ENCODE measurements at regions not wholly inside any gene's neighbourhood (a gene's known extent, or its start where the extent isn't known, plus 50 kb on each side); places are given as distances from the start of the nearest gene placed in this dataset.

DNA sequence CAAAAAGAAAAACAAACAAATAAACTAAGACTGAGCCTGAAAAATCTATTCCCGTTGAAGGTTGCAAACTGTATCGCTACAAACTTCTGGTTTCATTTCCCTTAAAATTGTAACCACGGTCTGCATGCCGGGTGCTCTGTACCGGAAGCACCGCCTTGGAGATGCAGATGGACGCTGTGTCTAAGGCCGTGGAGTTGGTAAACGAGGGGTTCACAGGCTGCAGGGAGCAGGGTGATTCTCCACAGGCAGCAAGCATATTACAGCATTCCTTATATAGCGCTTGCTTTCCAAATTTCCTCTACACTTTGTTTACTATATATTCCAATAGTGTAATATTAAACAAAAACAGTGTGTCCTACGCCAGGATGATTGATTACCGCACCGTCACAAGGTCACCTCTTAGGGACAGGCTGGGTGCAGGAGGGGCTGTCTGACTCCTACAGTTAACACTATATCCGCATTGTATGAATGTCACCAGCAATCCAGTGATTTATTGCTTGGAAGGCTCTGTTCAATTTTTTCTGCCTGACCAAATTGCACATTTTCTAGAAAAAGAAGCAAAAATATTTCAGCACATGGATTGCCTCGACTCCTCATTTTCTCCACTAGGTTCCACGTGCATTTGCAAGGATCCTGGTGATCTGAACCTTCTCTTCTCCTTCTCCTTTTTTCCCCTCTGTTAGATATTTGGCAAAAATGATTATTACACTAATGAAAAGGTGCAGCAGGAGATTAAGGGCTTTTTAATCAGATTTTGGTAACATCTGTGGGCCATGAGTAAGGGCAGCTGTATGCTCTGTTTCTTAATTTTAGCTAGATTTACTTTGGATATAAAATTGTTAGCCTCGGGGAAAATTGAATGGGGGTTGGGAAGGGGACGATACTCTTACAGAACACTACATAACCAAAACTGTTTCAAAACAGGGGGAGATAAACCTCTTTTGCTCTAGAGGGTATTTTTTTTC, 325.8 kb upstream of the MGMT start:
- DNase-seq (ENCODE audit: low read depth in 2 of 2): no peak

GRCh38 chr10:129151281-129151680, 315.8 kb upstream of the MGMT start:
- DNase-seq (ENCODE audit: low read depth in 2 of 2): no peak

- DNase-seq (ENCODE audit: low read depth in 2 of 2): no peak
These were observed 310.6 kb upstream of the MGMT start for GRCh38 chr10:129156406-129156805.

- DNase-seq (ENCODE audit: low read depth in 2 of 2): no peak
These were observed 309.9 kb upstream of the MGMT start for GRCh38 chr10:129157185-129157584.

DNA sequence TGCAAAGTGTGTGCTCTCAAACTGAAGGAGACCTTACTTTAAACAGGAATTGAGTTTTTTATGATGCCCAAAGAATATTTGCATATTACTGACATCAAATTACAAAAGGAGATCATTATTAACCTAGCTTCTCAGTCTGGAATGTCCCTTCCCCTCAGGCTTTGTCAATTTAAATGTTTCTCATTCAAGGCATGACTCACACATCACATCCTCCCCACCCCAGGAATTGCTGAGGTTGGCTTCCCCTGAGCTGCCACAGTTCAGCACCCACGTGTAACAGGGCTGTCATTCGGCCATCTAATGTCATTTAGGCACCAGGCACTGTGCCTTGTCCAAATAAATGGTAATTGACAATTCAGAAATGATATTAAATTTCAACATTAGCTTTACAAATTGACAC, 305.9 kb upstream of the MGMT start:
- DNase-seq (ENCODE audit: low read depth in 2 of 2): no peak

GRCh38 chr10:129163531-129163930, 303.5 kb upstream of the MGMT start:
- no peak for DNase-seq (ENCODE audit: low read depth in 2 of 2)

GRCh38 chr10:129165076-129165720, 301.8 kb upstream of the MGMT start:
- no peak for DNase-seq (ENCODE audit: low read depth in 2 of 2)

DNA sequence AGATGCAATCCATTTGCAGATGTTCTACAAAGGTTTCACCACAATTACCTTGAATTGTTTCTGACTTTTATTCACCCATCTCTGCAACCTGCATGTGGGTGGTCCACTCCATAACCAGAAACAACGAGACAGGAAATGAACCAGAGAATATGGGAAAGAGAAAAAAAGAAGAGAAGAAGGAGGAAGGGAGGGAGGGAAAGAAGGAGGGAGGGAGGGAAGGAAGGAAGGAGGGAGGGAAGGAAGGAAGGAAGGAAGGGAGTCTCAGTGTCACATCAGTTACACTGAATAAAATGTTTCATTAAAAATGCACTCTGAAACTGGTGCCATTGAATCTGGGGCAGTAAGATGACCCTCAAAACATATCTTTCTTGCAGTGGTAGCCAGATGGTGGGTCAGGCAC, 301.3 kb upstream of the MGMT start:
- no peak for DNase-seq (ENCODE audit: low read depth in 2 of 2)

- DNase-seq (ENCODE audit: low read depth in 2 of 2): no peak
These were observed 298.4 kb upstream of the MGMT start for GRCh38 chr10:129168660-129169059.

GRCh38 chr10:129169115-129169514, 297.9 kb upstream of the MGMT start:
- DNase-seq (ENCODE audit: low read depth in 2 of 2): no peak

- no peak for DNase-seq (ENCODE audit: low read depth in 2 of 2)
These were observed 296.2 kb upstream of the MGMT start for GRCh38 chr10:129170812-129171211.

DNA sequence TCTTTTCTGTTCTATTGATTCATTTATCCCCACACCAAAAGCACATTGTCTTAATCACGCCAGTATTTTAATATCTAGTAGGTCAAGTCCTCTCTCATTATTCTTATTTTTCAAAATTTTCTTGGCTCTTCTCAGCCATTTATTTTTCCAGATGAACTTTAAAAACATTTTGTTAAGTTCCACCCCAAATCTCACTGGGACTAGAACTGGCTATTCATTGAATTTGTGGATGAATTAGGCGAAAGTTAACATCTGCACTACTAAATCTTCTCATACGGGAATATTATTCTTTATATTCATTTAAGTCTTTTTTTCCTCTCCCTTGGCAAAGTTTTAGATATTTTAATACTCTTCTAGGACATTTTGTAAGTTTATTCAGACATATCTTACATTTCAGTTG, 295.2 kb upstream of the MGMT start:
- DNase-seq (ENCODE audit: low read depth in 2 of 2): no peak

- no peak for DNase-seq (ENCODE audit: low read depth in 2 of 2)
These were observed 292.6 kb upstream of the MGMT start for GRCh38 chr10:129174232-129175014.

GRCh38 chr10:129179245-129179971, 287.6 kb upstream of the MGMT start:
- no peak for DNase-seq (ENCODE audit: low read depth in 2 of 2)

DNA sequence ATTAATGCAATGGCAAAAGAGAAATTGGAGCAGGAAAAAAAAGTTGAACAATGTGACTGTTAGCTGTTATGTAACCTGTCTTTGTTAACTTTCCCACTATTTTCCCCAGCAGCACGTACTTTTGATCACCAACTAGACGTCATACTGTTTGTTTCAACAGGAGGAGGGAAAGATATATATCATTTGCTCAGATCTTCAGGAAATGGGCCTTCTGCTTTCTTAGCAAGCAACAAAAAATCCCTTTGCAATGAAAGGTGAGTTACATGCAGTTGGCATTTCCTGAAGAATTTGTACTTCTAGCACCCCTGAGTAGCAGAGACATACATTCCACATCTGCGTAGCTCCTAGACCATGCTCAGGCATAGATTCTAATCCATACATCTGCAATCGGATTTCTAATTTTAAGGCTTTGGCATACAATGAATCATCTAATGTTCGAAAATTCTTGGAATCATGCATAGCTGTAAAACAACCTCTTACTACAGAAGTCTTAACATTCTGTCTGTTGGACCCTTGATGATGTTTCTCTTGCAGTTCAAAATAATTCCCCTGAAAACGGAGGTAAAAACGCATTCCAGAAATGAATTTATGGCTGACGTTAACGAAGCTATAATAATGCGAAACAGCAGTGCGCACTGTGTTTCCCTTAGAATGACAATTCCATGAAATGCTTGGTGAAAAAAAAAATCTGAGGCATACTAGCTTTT, 286.9 kb upstream of the MGMT start:
- DNase-seq (ENCODE audit: low read depth in 2 of 2): no peak

- DNase-seq (ENCODE audit: low read depth in 2 of 2): no peak
These were observed 282.8 kb upstream of the MGMT start for GRCh38 chr10:129184196-129184595.

GRCh38 chr10:129187331-129187730, 279.7 kb upstream of the MGMT start:
- no peak for DNase-seq (ENCODE audit: low read depth in 2 of 2)

DNA sequence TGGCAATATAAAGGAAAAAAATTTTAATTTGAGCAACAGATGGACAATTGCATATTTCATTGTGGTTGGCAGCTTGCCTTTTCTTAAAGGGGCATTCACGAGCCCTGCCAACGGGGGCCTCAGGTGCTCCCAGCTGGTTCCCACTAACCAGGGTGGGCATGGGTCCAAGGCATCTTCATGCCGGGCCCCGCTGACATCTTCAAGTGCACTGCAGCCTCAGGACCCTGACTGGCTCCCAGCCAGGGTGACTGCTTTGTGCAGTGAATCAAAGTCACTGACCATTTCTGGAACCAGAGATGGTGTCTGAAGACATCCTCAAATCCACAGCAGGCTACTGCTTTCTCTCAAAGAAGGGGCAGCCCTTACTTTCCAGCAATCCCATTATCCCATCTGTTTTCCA, 275.2 kb upstream of the MGMT start:
- DNase-seq (ENCODE audit: low read depth in 2 of 2): no peak

GRCh38 chr10:129192344-129193128, 274.5 kb upstream of the MGMT start:
- DNase-seq (ENCODE audit: low read depth in 2 of 2): no peak

- no peak for DNase-seq (ENCODE audit: low read depth in 2 of 2)
These were observed 273.9 kb upstream of the MGMT start for GRCh38 chr10:129193148-129193547.
